Hematopoietic multipotent progenitor cell treated with erythropoietin and hydrocortisone succinate and interleukin-3 and kit ligand, for 4 days (in vitro differentiated cells): ENCODE measurements at regions not wholly inside any gene's neighbourhood (a gene's known extent, or its start where the extent isn't known, plus 50 kb on each side); places are given as distances from the start of the nearest gene placed in this dataset.

ENCODE experiments used
- DNase-seq: peaks from one replicate; pipeline ENCODE4 v3.0.0-alpha.2; 2015

DNA sequence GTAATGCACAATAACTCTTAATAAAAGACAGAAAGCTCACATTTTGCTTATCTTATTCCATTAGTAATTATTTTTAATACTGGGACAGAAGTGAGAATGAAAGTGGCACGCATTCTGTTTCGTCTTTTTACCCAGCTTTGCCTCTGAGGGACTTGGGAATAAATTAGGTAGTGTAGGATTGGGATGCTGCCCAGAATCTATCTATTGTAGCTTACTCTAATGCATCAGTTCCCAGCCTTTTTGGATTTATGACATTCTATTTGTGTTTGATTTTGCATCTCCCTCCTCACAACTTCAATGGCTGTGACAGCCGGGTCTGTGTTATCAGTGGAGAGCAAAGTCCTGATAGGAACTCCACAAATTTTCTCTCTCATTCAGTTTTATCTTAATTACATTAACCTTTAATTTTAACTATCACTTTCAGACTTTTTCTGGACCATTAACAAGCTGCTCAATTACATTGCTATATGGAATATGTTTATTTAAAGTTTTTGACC lies 62.9 kb upstream of the TULP4 start:
- DNase-seq, result no peak

DNA sequence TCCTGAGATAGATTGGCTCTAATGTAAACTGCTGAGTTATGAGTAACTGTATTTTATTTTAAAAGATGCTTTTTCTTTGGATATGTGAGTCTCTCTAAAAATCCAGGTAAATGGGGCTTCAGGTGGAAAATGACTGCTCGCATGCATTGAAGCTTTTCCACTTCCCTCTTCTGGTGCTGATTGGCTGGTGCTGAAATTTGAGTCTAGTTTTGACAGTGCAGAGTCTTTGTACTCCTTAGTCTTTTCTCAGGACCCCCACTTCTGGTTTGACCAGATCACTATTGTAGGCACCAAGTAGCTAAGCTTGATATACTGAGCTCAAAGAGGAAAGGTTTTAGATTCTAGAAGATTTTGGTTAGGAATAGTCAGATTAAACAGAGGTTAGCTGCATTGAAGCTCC lies 60.7 kb upstream of the TULP4 start:
- no peak for DNase-seq

- DNase-seq, result no peak
Measured at GRCh38 chr6:158253248-158253647, 59.0 kb upstream of the TULP4 start.

DNA sequence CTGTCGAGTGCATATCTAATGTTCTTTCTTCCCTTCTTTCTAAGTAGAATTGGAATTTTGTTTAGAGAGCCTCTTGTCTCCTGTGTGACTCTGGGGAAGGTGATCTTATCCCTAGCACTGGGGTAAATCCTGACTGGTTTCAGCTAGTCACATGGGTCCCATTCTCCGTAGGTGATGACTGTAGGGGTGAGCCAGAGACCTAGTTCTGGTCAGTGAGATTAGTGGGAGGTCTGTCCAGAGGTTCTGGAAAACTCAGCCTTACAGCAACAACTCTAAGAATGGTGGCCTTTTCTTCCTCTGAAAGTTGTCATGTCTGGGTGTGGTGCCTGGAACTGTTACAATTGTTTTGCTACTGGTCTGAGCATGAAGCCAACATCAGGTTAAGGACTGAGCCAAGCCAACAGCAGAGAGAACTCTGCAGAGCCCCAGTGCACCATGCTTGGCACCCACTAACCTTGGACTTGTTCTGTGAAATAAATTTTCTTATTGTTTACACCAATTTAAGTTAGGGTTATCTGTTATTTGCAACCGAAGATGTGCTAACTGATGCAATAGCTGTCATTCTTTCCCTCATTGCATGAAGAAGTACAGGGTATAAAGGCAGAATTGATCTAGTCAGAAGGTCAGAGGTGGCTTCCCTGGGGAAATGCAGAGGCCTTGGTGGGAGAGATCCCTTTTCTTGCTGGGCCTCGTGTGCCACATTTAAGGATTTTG lies 56.8 kb upstream of the TULP4 start:
- DNase-seq, result no peak

DNA sequence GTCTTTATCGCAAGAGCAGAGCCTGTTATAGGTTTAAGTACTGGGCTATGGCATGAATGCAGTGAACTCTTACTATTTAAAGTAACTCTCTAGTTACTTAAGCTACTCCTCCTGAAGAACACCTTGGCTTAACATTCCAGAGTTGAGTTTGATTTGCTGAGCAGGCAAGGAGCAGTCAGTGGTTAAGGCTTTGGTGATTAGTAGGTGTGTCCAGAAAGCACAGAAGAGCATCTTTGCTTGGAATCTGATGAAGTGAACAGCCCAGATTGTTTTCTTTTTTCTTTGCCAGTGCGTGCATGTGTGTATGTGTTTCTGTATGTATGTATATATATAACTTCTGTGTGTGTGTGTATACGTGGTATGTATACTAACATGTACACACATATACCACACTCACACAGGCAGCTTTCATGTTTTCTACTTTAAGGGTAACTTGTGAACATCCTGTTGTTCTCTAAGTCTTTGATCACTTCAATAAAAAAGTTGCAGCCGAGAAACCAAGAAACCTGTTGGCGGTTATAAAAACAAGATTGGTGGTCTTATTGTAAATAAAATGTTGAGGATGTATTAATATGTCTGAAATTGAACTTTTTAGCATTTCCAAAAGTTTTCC lies 56.2 kb upstream of the TULP4 start:
- no peak for DNase-seq

- no peak for DNase-seq
Measured at GRCh38 chr6:158256746-158257424, 55.4 kb upstream of the TULP4 start.

GRCh38 chr6:158257425-158257759 lies 54.9 kb upstream of the TULP4 start:
- no peak for DNase-seq

- peak; percentile 8 for DNase-seq
Measured at GRCh38 chr6:158257781-158258180, 54.5 kb upstream of the TULP4 start.

DNA sequence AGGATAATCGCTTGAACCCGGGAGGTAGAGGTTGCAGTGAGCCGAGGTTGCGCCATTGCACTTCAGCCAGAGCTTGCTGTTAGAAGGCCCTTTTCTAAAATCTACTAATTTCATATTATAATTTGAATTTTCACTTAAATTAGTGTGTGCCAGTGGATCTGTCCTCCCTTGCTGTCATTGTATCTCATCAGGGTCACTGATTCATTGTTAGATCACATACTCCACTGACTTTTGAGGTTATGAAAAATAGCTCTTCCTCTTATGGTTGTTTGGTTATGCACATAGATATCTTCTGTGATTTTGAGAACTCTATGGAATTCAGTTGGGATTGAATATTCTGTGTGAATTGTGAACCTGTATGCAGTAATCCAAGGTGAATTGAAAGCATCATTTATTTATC lies 53.1 kb upstream of the TULP4 start:
- no peak for DNase-seq

GRCh38 chr6:158259845-158260244 lies 52.4 kb upstream of the TULP4 start:
- no peak for DNase-seq

- DNase-seq, result no peak
Measured at GRCh38 chr6:158262082-158262481, 50.2 kb upstream of the TULP4 start.
